IPS-15b (cell line): ENCODE measurements at regions not wholly inside any gene's neighbourhood (a gene's known extent, or its start where the extent isn't known, plus 50 kb on each side); places are given as distances from the start of the nearest gene placed in this dataset.

ENCODE experiments used
- H3K27me3 ChIP-seq: one replicate; pipeline ENCODE4 v1.6.1; 2013; ENCODE audit warnings: low read length; ENCODE audit not compliant: control insufficient read depth, insufficient read depth
- H3K36me3 ChIP-seq: one replicate; pipeline ENCODE4 v1.6.1; 2013; ENCODE audit warnings: low read length; ENCODE audit not compliant: control insufficient read depth, insufficient read depth
- H3K4me1 ChIP-seq: one replicate; pipeline ENCODE4 v1.6.1; 2013; ENCODE audit warnings: mild to moderate bottlenecking, low read length; ENCODE audit not compliant: control insufficient read depth, insufficient read depth
- H3K4me3 ChIP-seq: one replicate; pipeline ENCODE4 v1.5.1; 2013; ENCODE audit warnings: low read depth, low read length
- H3K9ac ChIP-seq: one replicate; pipeline ENCODE4 v1.6.1; 2013; ENCODE audit warnings: low read depth, mild to moderate bottlenecking, low read length
- H3K9me3 ChIP-seq: one replicate; pipeline ENCODE4 v1.6.1; 2013; ENCODE audit warnings: mild to moderate bottlenecking, low read length; ENCODE audit not compliant: control insufficient read depth, insufficient read depth

DNA sequence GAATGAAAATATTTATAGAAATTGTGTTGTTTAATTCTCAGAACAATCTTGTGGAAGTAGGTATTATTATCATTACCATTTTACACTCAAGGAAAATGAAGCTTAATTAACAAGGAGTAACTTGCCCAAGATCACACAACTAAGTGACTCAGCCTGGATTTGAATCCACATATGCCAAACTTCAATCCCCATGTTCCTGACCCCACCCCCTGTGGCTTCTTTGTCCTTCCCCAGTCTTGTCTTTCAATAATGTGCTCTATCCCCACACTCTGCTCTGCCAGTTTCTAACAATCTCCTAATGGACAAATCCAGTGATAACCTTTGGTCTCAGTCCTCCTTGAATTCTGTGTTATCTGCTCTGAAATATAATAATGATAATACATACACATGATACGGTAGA lies 355.2 kb downstream of the BMP4 start:
- H3K9me3 ChIP-seq, result no peaks in the 10 kb centered on the region
- H3K9ac ChIP-seq, result no peak overlapping the region
- no peaks in the 10 kb centered on the region for H3K4me1 ChIP-seq
- H3K4me3 ChIP-seq, result no peak overlapping the region
- no peaks in the 10 kb centered on the region for H3K36me3 ChIP-seq
- H3K27me3 ChIP-seq, result no peaks in the 10 kb centered on the region

GRCh38 chr14:53599221-53599945 lies 357.2 kb downstream of the BMP4 start:
- Histone ChIP-seq H3K9me3 (no peaks in the 10 kb centered on the region), H3K27me3 (no peaks in the 10 kb centered on the region), H3K36me3 (no peaks in the 10 kb centered on the region), H3K9ac (no peak overlapping the region), H3K4me1 (no peaks in the 10 kb centered on the region), H3K4me3 (no peak overlapping the region)

GRCh38 chr14:53596853-53597525 lies 359.6 kb downstream of the BMP4 start:
- Histone ChIP-seq H3K9me3 (no peaks in the 10 kb centered on the region), H3K27me3 (no peaks in the 10 kb centered on the region), H3K36me3 (no peaks in the 10 kb centered on the region), H3K4me1 (no peaks in the 10 kb centered on the region), H3K9ac (no peak overlapping the region), H3K4me3 (no peak overlapping the region)

GRCh38 chr14:53591816-53592215 lies 364.8 kb downstream of the BMP4 start:
- H3K9me3 ChIP-seq, result no peaks in the 10 kb centered on the region
- no peaks in the 10 kb centered on the region for H3K27me3 ChIP-seq
- no peaks in the 10 kb centered on the region for H3K36me3 ChIP-seq
- H3K4me3 ChIP-seq, result no peak overlapping the region
- no peaks in the 10 kb centered on the region for H3K4me1 ChIP-seq
- H3K9ac ChIP-seq, result no peak overlapping the region

GRCh38 chr14:53581504-53581903 lies 375.1 kb downstream of the BMP4 start:
- peaks cover 3% of the 10 kb centered on the region for H3K4me1 ChIP-seq

DNA sequence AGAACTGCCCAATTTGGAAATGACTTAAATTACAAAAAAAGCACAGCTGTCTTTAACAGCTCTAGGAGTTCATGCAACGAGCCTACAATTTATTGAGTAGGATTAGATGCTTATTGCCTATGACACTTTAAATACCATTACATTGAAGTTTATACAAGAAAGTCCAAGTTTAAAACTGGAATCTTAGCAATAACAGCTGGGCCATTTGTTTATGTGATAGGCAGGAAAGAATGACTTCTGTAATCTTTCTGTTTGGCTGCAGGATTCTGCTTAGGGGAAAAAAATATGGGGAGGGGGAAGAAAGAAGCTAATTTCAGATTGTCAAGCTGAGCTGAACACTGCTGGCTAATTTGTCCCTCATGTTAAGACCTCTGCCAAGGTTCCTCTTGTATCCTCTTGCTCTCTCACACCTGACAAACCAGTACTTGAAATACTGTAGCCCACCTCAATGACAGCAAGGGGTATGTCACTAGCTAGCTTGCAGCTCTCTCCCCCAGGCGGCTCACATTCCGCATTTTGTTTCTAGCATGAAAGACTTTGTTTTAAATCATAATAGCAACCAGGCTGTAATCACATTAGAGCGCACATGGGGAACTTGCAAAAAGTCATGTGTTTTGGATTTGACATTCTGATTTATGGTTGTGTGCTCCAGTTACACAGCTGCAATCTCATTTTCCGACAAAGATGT lies 384.8 kb downstream of the BMP4 start:
- Histone ChIP-seq H3K9ac (no peak overlapping the region), H3K4me1 (peaks cover 11% of the 10 kb centered on the region), H3K4me3 (no peak overlapping the region), H3K9me3 (peaks cover 12% of the 10 kb centered on the region), H3K36me3 (no peaks in the 10 kb centered on the region), H3K27me3 (no peaks in the 10 kb centered on the region)

More at GRCh38 chr14:53581504-53581903, 375.1 kb downstream of the BMP4 start:
- H3K9ac ChIP-seq, result no peak overlapping the region
- H3K9me3 ChIP-seq, result peaks cover 3% of the 10 kb centered on the region
- H3K4me3 ChIP-seq, result no peak overlapping the region
- H3K36me3 ChIP-seq, result no peaks in the 10 kb centered on the region
- H3K27me3 ChIP-seq, result no peaks in the 10 kb centered on the region

GRCh38 chr14:53570411-53571387 lies 385.9 kb downstream of the BMP4 start:
- H3K9me3 ChIP-seq, result peaks cover 4% of the 10 kb centered on the region
- no peak overlapping the region for H3K4me3 ChIP-seq
- no peak overlapping the region for H3K9ac ChIP-seq
- H3K4me1 ChIP-seq, result peaks cover 11% of the 10 kb centered on the region
- no peaks in the 10 kb centered on the region for H3K36me3 ChIP-seq
- no peaks in the 10 kb centered on the region for H3K27me3 ChIP-seq

GRCh38 chr14:53569446-53569845 lies 387.2 kb downstream of the BMP4 start:
- H3K4me1 ChIP-seq, result peaks cover 11% of the 10 kb centered on the region
- H3K9ac ChIP-seq, result no peak overlapping the region
- no peaks in the 10 kb centered on the region for H3K27me3 ChIP-seq
- no peak overlapping the region for H3K4me3 ChIP-seq
- no peaks in the 10 kb centered on the region for H3K9me3 ChIP-seq
- H3K36me3 ChIP-seq, result no peaks in the 10 kb centered on the region

DNA sequence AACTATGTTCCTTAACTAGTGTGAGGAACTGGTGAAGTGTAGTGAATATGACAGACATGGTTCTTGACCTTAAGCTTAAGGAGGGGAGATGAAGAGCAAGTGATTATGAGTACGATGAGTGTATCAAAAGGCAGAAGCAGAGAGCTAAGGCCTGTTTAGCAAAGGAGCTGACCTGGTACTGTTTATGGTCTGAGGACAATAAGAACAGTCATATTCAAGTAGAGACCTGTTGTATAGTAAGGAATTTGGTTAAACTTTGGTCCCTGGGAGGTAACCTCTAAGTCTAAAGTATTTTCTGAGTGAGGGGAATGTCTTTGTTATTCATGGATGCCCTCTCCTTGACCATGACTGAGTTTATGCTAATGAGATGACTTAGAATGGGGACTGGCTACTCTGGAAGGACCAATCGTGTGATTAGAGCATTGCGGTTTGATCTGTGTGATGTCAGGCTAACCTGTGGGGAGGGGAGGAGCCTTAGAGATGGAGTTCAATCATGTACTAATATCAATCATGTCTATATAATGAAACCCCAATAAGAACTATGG lies 389.3 kb downstream of the BMP4 start:
- no peaks in the 10 kb centered on the region for H3K27me3 ChIP-seq
- peaks cover 9% of the 10 kb centered on the region for H3K4me1 ChIP-seq
- H3K36me3 ChIP-seq, result no peaks in the 10 kb centered on the region
- H3K4me3 ChIP-seq, result no peak overlapping the region
- H3K9me3 ChIP-seq, result no peaks in the 10 kb centered on the region
- no peak overlapping the region for H3K9ac ChIP-seq

DNA sequence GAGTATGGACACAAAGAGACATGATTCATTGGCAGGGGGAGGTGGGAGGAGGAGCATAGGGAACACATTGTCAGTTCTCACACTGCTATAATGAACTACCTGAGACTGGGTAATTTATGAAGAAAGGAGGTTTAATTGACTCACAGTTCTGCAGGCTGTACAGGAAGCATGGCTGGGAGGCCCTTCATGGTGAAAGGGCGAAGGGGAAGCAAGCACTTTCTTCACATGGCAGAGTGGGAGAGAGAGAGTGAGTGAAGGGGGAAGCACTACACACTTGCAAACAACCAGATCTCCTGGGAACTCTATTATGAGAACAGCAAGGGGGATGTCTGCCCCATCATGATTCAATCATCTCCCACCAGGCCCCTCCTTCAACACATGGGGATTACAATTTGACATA lies 391.8 kb downstream of the BMP4 start:
- Histone ChIP-seq H3K9me3 (no peaks in the 10 kb centered on the region), H3K27me3 (no peaks in the 10 kb centered on the region), H3K36me3 (no peaks in the 10 kb centered on the region), H3K9ac (no peak overlapping the region), H3K4me3 (no peak overlapping the region), H3K4me1 (no peaks in the 10 kb centered on the region)

DNA sequence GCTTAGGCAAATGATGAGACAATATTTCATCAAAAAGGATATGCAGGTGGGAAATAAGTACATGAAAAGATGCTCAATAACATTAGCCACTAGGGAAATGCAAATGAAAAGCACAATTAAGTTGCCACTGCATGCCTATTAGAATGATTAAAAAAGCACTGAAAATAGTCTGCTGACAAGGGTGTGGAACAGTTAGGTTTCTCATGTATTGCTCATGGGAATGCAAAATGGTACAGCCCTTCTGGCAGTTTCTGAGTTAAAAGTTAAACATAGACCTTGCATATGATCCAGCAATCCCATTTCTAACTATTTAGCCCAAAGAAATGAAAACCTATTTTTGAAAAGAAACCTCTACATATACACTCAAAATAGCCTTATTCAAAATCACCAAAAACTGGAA lies 393.0 kb downstream of the BMP4 start:
- Histone ChIP-seq H3K27me3 (no peaks in the 10 kb centered on the region), H3K4me3 (no peak overlapping the region), H3K9me3 (no peaks in the 10 kb centered on the region), H3K4me1 (no peaks in the 10 kb centered on the region), H3K9ac (no peak overlapping the region), H3K36me3 (no peaks in the 10 kb centered on the region)
